ENCODE measurements at regions not wholly inside any gene's neighbourhood (a gene's known extent, or its start where the extent isn't known, plus 50 kb on each side); places are given as distances from the start of the nearest gene placed in this dataset.

- no peaks in the 10 kb centered on the region for H3F3A ChIP-seq (replicated peaks; ENCODE audit: low read depth)
- 0 out of 2 replicates have a peak, but pooled peaks cover 8% of the 10 kb centered on the region for H3K9me2 ChIP-seq (ENCODE audit: insufficient read depth)
- DNase-seq (ENCODE audit: low spot score) (no peak), ATAC-seq (no peak)
- peaks cover 1% of the 10 kb centered on the region; the same call in 1 of the 3 replicates for H3K4me1 Mint-ChIP-seq
- peaks cover 9% of the 10 kb centered on the region for H3K27me3 Mint-ChIP-seq (ENCODE audit: insufficient read depth, low read depth, poor library complexity)
- no peaks in the 10 kb centered on the region for H3K36me3 Mint-ChIP-seq (ENCODE audit: low read depth)
- no peak overlapping the region for H3K27ac Mint-ChIP-seq
- H3K4me2 ChIP-seq = no peak overlapping the region
- no peaks in the 10 kb centered on the region for H3K27me3 ChIP-seq (ENCODE audit: insufficient read depth)
- no peaks in the 10 kb centered on the region for H3K79me2 ChIP-seq (replicated peaks; ENCODE audit: insufficient read depth)
- H2AFZ ChIP-seq = no peak overlapping the region
- H3K9me3 Mint-ChIP-seq = no peaks in the 10 kb centered on the region
- no peak overlapping the region for H3K4me3 ChIP-seq
- H3K4me3 Mint-ChIP-seq = no peak overlapping the region
- TF ChIP-seq JUNB (IDR thresholded peaks at IDR 0.05; ENCODE audit: unreplicated experiment) (no peak), EZH2phosphoT487 (IDR thresholded peaks at IDR 0.05; ENCODE audit: unreplicated experiment) (no peak), CREB1 (CRISPR knock-in tag; IDR thresholded peaks at IDR 0.05; ENCODE audit: low read depth) (no peak), ZNF114 (CRISPR knock-in tag; IDR thresholded peaks at IDR 0.05) (no peak), POLR2AphosphoS5 (IDR thresholded peaks at IDR 0.05; ENCODE audit: low read depth) (no peak)
- no peaks in the 10 kb centered on the region for H3K4me1 ChIP-seq (ENCODE audit: insufficient read depth)
- no peaks in the 10 kb centered on the region for H4K20me1 ChIP-seq (replicated peaks; ENCODE audit: insufficient read depth)
- H3K27ac ChIP-seq (ENCODE audit: low read depth) = no peak overlapping the region
- no peaks in the 10 kb centered on the region for H3K36me3 ChIP-seq (ENCODE audit: insufficient read depth)
Observed at GRCh38 chr11:115682101-115682500, 177.9 kb upstream of the CADM1 start.

DNA sequence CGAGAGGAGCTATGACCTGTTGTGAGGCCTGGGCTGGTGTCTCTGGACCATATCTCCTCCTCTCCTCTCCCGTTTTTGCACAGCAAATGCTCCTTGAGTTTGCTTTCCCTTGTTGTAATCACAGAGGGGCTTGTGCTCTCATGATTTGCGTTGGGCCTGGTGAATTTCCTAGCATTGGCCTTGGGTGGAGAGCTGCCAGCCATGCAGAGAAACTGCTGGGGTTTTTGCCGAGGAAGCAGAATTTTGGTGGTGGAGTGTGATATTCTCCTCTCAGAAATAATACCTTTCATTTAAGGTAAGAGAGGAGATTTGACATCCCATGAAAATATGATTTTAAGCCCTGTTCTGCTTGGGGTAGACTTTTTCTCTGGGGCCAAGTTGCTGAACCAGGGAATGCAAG lies 175.7 kb upstream of the CADM1 start:
- no peak overlapping the region for H3K4me2 ChIP-seq
- Mint-ChIP-seq H3K36me3 (ENCODE audit: low read depth) (no peaks in the 10 kb centered on the region), H3K4me1 (peaks cover 13% of the 10 kb centered on the region; the same call in 2 of the 3 replicates), H3K4me3 (no peak overlapping the region), H3K27me3 (ENCODE audit: insufficient read depth, low read depth, poor library complexity) (peaks cover 13% of the 10 kb centered on the region), H3K9me3 (no peaks in the 10 kb centered on the region), H3K27ac (no peak overlapping the region)
- H3K79me2 ChIP-seq (replicated peaks; ENCODE audit: insufficient read depth) = no peaks in the 10 kb centered on the region
- no peaks in the 10 kb centered on the region for H3K4me1 ChIP-seq (ENCODE audit: insufficient read depth)
- DNase-seq (ENCODE audit: low spot score) (no peak), ATAC-seq (no peak)
- 0 out of 2 replicates have a peak, but pooled peaks cover 8% of the 10 kb centered on the region for H3K9me2 ChIP-seq (ENCODE audit: insufficient read depth)
- H3F3A ChIP-seq (replicated peaks; ENCODE audit: low read depth) = no peaks in the 10 kb centered on the region
- H3K4me3 ChIP-seq = no peak overlapping the region
- H3K27me3 ChIP-seq (ENCODE audit: insufficient read depth) = no peaks in the 10 kb centered on the region
- H4K20me1 ChIP-seq (replicated peaks; ENCODE audit: insufficient read depth) = no peaks in the 10 kb centered on the region
- no peaks in the 10 kb centered on the region for H3K36me3 ChIP-seq (ENCODE audit: insufficient read depth)
- H3K27ac ChIP-seq (ENCODE audit: low read depth) = no peak overlapping the region
- H2AFZ ChIP-seq = no peak overlapping the region
- TF ChIP-seq JUNB (IDR thresholded peaks at IDR 0.05; ENCODE audit: unreplicated experiment) (no peak), CREB1 (CRISPR knock-in tag; IDR thresholded peaks at IDR 0.05; ENCODE audit: low read depth) (no peak), REST (IDR thresholded peaks at IDR 0.05; ENCODE audit: unreplicated experiment) (no peak), ZNF462 (CRISPR knock-in tag; IDR thresholded peaks at IDR 0.05) (no peak), EZH2phosphoT487 (IDR thresholded peaks at IDR 0.05; ENCODE audit: unreplicated experiment) (no peak), EZH2 (IDR thresholded peaks at IDR 0.05; ENCODE audit: low read depth, unreplicated experiment) (no peak), POLR2AphosphoS5 (IDR thresholded peaks at IDR 0.05; ENCODE audit: low read depth) (no peak)
- TF ChIP-seq, protein P1, sequence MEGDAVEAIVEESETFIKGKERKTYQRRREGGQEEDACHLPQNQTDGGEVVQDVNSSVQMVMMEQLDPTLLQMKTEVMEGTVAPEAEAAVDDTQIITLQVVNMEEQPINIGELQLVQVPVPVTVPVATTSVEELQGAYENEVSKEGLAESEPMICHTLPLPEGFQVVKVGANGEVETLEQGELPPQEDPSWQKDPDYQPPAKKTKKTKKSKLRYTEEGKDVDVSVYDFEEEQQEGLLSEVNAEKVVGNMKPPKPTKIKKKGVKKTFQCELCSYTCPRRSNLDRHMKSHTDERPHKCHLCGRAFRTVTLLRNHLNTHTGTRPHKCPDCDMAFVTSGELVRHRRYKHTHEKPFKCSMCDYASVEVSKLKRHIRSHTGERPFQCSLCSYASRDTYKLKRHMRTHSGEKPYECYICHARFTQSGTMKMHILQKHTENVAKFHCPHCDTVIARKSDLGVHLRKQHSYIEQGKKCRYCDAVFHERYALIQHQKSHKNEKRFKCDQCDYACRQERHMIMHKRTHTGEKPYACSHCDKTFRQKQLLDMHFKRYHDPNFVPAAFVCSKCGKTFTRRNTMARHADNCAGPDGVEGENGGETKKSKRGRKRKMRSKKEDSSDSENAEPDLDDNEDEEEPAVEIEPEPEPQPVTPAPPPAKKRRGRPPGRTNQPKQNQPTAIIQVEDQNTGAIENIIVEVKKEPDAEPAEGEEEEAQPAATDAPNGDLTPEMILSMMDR (conservative IDR thresholded peaks at IDR 0.05; ENCODE audit: low read depth in 2 of 2) = no peak
